ENCODE measurements at regions not wholly inside any gene's neighbourhood (a gene's known extent, or its start where the extent isn't known, plus 50 kb on each side); places are given as distances from the start of the nearest gene placed in this dataset.

GRCh38 chr2:23100406-23100805 is 284.6 kb upstream of the KLHL29 start:
- Histone ChIP-seq H3K79me2 (ENCODE audit: insufficient read depth, low read length) (no peaks in the 10 kb centered on the region), H3K9ac (ENCODE audit: insufficient read depth, low read depth, low read length) (no peak overlapping the region), H3K9me3 (ENCODE audit: low read length) (peaks cover 11% of the 10 kb centered on the region), H3K27ac (ENCODE audit: extremely low read length, insufficient read depth, low read length) (no peak overlapping the region), H3K4me2 (ENCODE audit: low read depth, low read length) (no peak overlapping the region), H3K27me3 (ENCODE audit: control insufficient read depth in 1 of 2, insufficient read depth in 2 of 2, low read length in 2 of 2) (no peaks in the 10 kb centered on the region), H3K36me3 (replicated peaks in 1 of 2; ENCODE audit: control insufficient read depth in 1 of 2, insufficient read depth in 2 of 2, low read length in 2 of 2) (no peaks in the 10 kb centered on the region), H3K4me1 (ENCODE audit: insufficient read depth, low read length) (no peaks in the 10 kb centered on the region), H4K20me1 (ENCODE audit: insufficient read depth, low read length) (no peaks in the 10 kb centered on the region), H3K4me3 (replicated peaks in 1 of 3; ENCODE audit: insufficient read depth in 1 of 3, low read depth in 2 of 3, low read length in 3 of 3) (no peak overlapping the region), H2AFZ (ENCODE audit: low read length) (no peak overlapping the region)
- ChIA-PET POLR2A (no interaction called here), CTCF (ENCODE audit: low intra/inter-chr PET ratio, low total read pairs) (no interaction called here)
- no peak for FAIRE-seq
- 34% methylated on average over 2 of the region's 2 CpGs for WGBS (ENCODE audit: low lambda C conversion rate)
- no TSS peak for BruUV-seq (replicated peaks)
- TF ChIP-seq SOX6 (IDR thresholded peaks at IDR 0.05), result no peak
- no peak for TF ChIP-seq SOX6 (CRISPR knock-in tag; IDR thresholded peaks at IDR 0.05)
- TF ChIP-seq PTBP1 (IDR thresholded peaks at IDR 0.05; ENCODE audit: low read depth, low read length, poor library complexity, severe bottlenecking), result no peak
- TF ChIP-seq, protein P1, sequence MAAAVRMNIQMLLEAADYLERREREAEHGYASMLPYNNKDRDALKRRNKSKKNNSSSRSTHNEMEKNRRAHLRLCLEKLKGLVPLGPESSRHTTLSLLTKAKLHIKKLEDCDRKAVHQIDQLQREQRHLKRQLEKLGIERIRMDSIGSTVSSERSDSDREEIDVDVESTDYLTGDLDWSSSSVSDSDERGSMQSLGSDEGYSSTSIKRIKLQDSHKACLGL (CRISPR knock-in tag; IDR thresholded peaks at IDR 0.05), result no peak
- TF ChIP-seq MED1 (CRISPR knock-in tag; IDR thresholded peaks at IDR 0.05), result no peak
- no peak for TF ChIP-seq ATM (IDR thresholded peaks at IDR 0.05; ENCODE audit: borderline replicate concordance)
- TF ChIP-seq ISL2 (CRISPR knock-in tag; IDR thresholded peaks at IDR 0.05), result no peak
- intact Hi-C loops (cut with micrococcal nuclease; ENCODE audit: unreplicated experiment), result no loop called here
- ATAC-seq, result no peak
- no peak for DNase-seq (ENCODE audit: low spot score)
- in situ Hi-C loops (cut with HindIII; ENCODE audit: extremely low pct_ligation_motif_present, low pct_unique_long_range_greater_than_20kb), result no loop called here

DNA sequence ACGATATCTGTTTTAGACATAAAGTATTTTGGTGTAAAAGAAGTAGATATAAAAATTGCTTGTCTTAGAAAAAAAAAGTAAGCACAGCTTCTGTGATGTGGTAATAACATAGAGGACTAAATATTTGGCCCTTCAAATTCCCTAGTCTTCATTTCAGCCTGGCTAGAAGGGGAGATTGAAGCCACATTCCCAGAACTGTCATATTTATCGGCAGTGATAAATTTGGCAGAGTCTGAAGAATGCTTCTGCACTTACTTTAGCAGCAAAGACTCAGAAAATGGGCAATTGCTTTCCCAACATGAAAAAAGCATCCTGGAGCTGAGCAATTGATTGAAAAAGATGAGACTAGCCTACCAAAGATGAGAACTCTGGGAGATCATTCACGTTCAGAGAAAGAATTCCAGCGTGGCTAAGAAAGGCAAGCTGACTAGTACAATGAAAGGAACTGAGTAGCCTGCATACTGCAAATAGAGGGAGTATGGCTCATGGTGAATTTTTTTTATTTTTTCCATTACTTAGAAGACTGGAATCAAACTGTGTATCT is 278.7 kb upstream of the KLHL29 start:
- Histone ChIP-seq H3K27ac (ENCODE audit: extremely low read length, insufficient read depth, low read length) (no peak overlapping the region), H3K79me2 (ENCODE audit: insufficient read depth, low read length) (no peaks in the 10 kb centered on the region), H3K36me3 (replicated peaks in 1 of 2; ENCODE audit: control insufficient read depth in 1 of 2, insufficient read depth in 2 of 2, low read length in 2 of 2) (no peaks in the 10 kb centered on the region), H2AFZ (ENCODE audit: low read length) (no peak overlapping the region), H3K4me2 (ENCODE audit: low read depth, low read length) (no peak overlapping the region), H3K4me1 (ENCODE audit: insufficient read depth, low read length) (no peaks in the 10 kb centered on the region), H3K4me3 (replicated peaks in 1 of 3; ENCODE audit: insufficient read depth in 1 of 3, low read depth in 2 of 3, low read length in 3 of 3) (no peak overlapping the region), H3K27me3 (ENCODE audit: control insufficient read depth in 1 of 2, insufficient read depth in 2 of 2, low read length in 2 of 2) (no peaks in the 10 kb centered on the region), H4K20me1 (ENCODE audit: insufficient read depth, low read length) (no peaks in the 10 kb centered on the region), H3K9ac (ENCODE audit: insufficient read depth, low read depth, low read length) (no peak overlapping the region), H3K9me3 (ENCODE audit: low read length) (peaks cover 9% of the 10 kb centered on the region)
- intact Hi-C loops (cut with micrococcal nuclease; ENCODE audit: unreplicated experiment), result no loop called here
- no peak for DNase-seq (ENCODE audit: low spot score)
- WGBS (ENCODE audit: low lambda C conversion rate), result 13% methylated on average over 4 of the region's 4 CpGs
- BruUV-seq (replicated peaks), result no TSS peak
- no peak for FAIRE-seq
- ChIA-PET POLR2A (no interaction called here), CTCF (ENCODE audit: low intra/inter-chr PET ratio, low total read pairs) (no interaction called here)
- in situ Hi-C loops (cut with HindIII; ENCODE audit: extremely low pct_ligation_motif_present, low pct_unique_long_range_greater_than_20kb), result no loop called here
- ATAC-seq, result no peak
- TF ChIP-seq BHLHE40 (IDR thresholded peaks at IDR 0.05; ENCODE audit: low read length), result no peak
- TF ChIP-seq, protein P2, sequence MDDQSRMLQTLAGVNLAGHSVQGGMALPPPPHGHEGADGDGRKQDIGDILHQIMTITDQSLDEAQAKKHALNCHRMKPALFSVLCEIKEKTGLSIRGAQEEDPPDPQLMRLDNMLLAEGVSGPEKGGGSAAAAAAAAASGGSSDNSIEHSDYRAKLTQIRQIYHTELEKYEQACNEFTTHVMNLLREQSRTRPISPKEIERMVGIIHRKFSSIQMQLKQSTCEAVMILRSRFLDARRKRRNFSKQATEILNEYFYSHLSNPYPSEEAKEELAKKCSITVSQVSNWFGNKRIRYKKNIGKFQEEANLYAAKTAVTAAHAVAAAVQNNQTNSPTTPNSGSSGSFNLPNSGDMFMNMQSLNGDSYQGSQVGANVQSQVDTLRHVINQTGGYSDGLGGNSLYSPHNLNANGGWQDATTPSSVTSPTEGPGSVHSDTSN (CRISPR knock-in tag; IDR thresholded peaks at IDR 0.05; ENCODE audit: borderline replicate concordance), result no peak
- no peak for TF ChIP-seq PAWR (CRISPR knock-in tag; IDR thresholded peaks at IDR 0.05; ENCODE audit: borderline replicate concordance)
- TF ChIP-seq ZNF879 (CRISPR knock-in tag; IDR thresholded peaks at IDR 0.05), result no peak
- no peak for TF ChIP-seq GLMP (CRISPR knock-in tag; IDR thresholded peaks at IDR 0.05; ENCODE audit: borderline replicate concordance)
- TF ChIP-seq SRSF4 (IDR thresholded peaks at IDR 0.05; ENCODE audit: low read depth, low read length, poor library complexity, severe bottlenecking), result no peak
- no peak for TF ChIP-seq PAF1 (CRISPR knock-in tag; IDR thresholded peaks at IDR 0.05)
- no peak for TF ChIP-seq RELA (CRISPR knock-in tag; IDR thresholded peaks at IDR 0.05)
- TF ChIP-seq CENPBD1 (CRISPR knock-in tag; IDR thresholded peaks at IDR 0.05; ENCODE audit: borderline replicate concordance, low read depth), result no peak
- no peak for TF ChIP-seq KMT2B (CRISPR knock-in tag; IDR thresholded peaks at IDR 0.05)

Measured in HepG2 (cell line).